ENCODE measurements at regions not wholly inside any gene's neighbourhood (a gene's known extent, or its start where the extent isn't known, plus 50 kb on each side); places are given as distances from the start of the nearest gene placed in this dataset.

- TF ChIP-seq, protein P1, sequence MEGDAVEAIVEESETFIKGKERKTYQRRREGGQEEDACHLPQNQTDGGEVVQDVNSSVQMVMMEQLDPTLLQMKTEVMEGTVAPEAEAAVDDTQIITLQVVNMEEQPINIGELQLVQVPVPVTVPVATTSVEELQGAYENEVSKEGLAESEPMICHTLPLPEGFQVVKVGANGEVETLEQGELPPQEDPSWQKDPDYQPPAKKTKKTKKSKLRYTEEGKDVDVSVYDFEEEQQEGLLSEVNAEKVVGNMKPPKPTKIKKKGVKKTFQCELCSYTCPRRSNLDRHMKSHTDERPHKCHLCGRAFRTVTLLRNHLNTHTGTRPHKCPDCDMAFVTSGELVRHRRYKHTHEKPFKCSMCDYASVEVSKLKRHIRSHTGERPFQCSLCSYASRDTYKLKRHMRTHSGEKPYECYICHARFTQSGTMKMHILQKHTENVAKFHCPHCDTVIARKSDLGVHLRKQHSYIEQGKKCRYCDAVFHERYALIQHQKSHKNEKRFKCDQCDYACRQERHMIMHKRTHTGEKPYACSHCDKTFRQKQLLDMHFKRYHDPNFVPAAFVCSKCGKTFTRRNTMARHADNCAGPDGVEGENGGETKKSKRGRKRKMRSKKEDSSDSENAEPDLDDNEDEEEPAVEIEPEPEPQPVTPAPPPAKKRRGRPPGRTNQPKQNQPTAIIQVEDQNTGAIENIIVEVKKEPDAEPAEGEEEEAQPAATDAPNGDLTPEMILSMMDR (IDR thresholded peaks at IDR 0.05), result no peak
- no peak for TF ChIP-seq POLR2A (IDR thresholded peaks at IDR 0.05)
These were observed 98.6 kb upstream of the RPL38 start for GRCh38 chr17:74104921-74105320.

Measured in uterus (tissue), 2 donors.